ENCODE measurements at regions not wholly inside any gene's neighbourhood (a gene's known extent, or its start where the extent isn't known, plus 50 kb on each side); places are given as distances from the start of the nearest gene placed in this dataset.

GRCh38 chr12:75709503-75709902, 198.1 kb upstream of the KRR1 start:
- TF ChIP-seq POLR2AphosphoS5 (IDR thresholded peaks at IDR 0.05) (no peak), CTCF (IDR thresholded peaks at IDR 0.05) (no peak)

All from breast epithelium (tissue), 3 donors.